ENCODE measurements at regions not wholly inside any gene's neighbourhood (a gene's known extent, or its start where the extent isn't known, plus 50 kb on each side); places are given as distances from the start of the nearest gene placed in this dataset.
A peak's percentile ranks its signal among the peaks of the same experiment; 100 is the strongest.

- no peak for DNase-seq (ENCODE audit: low spot score)
Observed at GRCh38 chr17:33640629-33641028, 347.5 kb upstream of the ASIC2 start.

DNA sequence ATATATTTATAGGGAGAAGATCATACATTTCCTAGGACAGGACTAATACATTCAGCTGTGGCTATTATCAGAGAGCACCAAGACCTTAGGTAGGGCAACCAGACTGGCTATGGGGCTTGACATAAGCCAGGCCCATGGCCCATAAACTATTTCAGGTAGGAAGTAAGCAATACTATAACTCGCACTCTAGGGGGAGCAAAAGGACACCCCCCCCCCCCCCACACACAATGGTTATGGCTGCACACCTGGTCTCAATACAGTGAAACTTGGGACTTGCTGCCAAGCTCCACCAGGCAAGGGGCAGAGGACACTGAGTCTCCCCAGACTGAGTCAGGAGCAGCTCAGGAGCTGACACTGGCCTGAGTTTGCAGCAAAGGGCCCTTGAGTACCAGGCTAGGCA, 348.9 kb upstream of the ASIC2 start:
- DNase-seq (ENCODE audit: low spot score) = no peak

DNA sequence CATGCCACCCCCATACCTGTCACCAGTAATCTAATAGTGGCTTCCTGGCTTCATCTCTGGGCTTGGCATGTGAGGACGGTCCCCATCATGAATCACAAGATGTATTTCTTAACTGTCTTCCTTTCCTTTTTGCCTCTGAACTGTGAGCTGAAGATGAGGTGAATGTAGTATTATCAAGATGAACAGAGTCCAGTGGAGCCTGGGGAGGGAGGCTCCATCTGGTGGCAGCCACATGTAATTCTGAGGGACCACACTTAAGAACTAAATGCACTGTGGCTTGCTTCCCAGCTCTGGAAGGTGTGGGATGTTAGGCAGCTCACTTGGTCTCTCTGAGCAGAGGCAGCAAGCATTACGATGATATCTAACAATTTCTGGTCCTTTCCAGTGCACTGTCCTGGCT, 354.9 kb upstream of the ASIC2 start:
- peak; percentile 22 for DNase-seq (ENCODE audit: low spot score)

DNA sequence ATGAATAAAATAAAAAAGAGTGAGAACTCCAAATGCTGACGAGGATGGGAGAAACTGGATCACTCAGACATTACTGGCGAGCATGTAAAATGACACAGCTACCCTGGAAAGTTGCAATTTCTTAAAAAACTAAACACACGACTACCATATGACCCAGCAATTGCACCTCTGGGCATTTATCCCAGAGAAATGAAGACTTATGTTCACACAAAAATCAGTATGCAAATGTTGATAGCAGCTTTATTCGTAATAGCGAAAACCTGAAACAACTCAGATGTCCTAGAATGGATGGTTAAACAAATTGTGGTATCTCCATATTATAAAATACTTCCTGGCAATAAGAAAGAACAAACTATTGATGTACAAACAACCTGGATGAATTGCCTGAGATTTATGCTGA, 357.2 kb upstream of the ASIC2 start:
- DNase-seq (ENCODE audit: low spot score) = no peak

- no peak for DNase-seq (ENCODE audit: low spot score)
Observed at GRCh38 chr17:33651686-33652085, 358.6 kb upstream of the ASIC2 start.

GRCh38 chr17:33652731-33653398, 359.8 kb upstream of the ASIC2 start:
- DNase-seq (ENCODE audit: low spot score) = no peak

DNA sequence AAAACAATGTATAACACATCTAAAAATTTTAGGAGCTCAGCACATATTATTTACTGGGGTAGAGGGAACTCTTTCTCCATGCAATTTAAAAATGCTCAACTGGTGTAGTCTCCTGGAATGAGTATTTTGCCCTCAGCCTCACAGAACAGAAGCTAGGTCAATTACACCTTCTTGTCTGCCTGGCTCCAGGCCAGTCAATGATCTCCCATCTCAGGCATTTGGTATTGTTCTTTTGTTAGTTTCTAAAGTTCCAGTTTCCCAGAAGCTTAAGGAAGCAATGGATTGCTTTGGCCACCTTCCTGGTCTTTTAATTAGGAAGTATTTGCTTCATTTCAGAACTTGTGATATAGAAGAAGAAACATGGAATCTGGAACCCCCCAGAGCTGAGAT, 360.3 kb upstream of the ASIC2 start:
- DNase-seq (ENCODE audit: low spot score) = peak; percentile 69

- DNase-seq (ENCODE audit: low spot score) = no peak
Observed at GRCh38 chr17:33657181-33657580, 364.1 kb upstream of the ASIC2 start.

DNA sequence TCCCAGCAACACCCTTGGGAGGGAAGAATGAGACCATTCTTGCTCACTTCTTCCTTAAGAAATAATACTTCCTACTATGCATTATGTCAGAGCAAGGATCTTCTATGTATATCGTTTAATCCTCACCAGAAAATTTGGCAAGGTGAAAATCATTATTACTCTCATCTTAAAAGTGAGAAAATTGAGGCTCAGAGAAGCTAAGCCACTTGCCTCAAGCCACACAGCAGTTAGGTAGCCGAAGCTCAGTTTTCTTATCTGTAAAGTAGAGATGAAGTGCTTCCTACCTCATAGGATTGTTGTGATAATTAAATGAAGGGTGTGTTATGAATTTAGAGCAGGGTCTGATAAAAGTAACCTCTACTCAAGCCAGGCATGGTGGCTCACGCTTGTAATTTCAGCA, 368.9 kb upstream of the ASIC2 start:
- DNase-seq (ENCODE audit: low spot score) = no peak

- no peak for DNase-seq (ENCODE audit: low spot score)
Observed at GRCh38 chr17:33664116-33664840, 371.2 kb upstream of the ASIC2 start.

GRCh38 chr17:33667052-33667509, 374.0 kb upstream of the ASIC2 start:
- no peak for DNase-seq (ENCODE audit: low spot score)

DNA sequence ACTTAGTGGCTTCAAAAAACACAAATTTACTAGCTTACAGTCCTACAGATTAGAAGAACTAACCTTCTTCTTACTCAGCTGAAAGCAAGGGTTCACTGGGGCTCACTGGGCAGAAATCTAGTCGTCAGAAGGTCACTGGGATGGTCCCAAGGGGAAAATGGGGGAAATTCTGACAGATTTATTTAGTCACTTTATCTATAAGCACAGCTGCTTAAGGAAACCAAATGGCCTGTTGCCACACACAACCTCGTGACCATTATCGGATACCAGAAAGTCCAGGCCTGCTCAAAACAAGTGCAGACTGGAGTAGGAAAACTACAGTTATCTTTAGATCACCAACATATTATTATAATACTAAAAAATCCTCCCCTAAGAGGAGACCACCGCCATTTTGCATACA, 374.6 kb upstream of the ASIC2 start:
- no peak for DNase-seq (ENCODE audit: low spot score)

DNA sequence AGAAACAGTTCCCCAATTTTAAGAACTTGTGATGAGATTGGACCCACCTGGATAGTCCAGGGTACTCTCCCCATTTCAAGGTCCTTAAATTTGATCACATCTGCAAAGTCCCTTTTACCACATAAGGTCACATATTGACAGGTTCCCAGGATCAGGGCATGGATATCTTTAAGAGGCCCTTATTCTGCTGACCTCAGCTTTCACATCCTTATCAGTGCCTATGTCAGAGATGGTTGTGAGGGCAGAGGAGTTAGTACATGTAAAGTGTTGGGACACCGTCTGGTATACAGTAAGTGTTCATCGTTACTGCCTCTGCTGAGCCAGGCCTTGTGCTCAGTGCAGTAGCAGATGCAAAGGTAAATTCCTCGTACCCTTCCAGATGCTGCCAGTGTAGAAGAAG, 375.4 kb upstream of the ASIC2 start:
- DNase-seq (ENCODE audit: low spot score) = no peak

DNA sequence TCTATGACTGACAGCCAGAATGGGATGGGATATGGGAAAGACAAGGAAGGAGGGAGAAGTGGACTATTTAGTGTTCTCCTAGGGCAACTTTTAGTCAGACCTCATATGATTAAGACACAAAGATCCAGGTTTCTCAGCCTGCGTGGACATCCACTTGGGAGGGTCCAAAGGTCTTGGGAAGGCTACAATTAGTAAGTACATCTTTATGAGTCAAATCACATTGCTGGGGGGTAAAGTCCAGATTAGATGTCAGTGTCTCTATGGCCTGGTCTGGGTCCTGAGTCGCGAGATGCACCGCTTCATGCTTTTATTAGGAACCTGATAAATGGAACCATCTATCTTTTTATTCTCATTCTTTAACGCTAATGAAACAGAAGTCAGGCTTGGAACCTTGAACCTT, 378.4 kb upstream of the ASIC2 start:
- no peak for DNase-seq (ENCODE audit: low spot score)

GRCh38 chr17:33674685-33675084, 381.6 kb upstream of the ASIC2 start:
- peak; percentile 67 for DNase-seq (ENCODE audit: low spot score)

GRCh38 chr17:33676444-33676843, 383.3 kb upstream of the ASIC2 start:
- DNase-seq (ENCODE audit: low spot score) = no peak

DNA sequence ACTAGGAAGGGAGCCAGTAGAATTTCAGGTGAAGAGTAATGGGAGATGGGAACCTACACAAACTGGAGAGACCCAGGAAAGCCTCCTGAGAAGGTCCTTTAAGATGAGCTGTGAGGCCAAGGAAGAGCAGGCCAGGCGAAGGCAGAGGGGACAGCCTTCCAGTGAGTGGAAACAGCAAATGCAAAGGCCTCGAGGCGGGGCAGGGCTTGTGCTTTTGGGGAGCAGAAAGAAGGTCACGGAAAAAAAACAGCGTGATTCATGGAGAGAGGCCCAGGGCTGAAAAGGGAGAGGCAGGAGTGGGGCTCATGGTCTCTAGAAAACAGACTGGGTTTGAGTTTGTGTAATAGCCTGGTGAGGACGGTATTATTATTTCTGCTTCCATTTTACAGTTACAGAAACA, 386.5 kb upstream of the ASIC2 start:
- DNase-seq (ENCODE audit: low spot score) = no peak

GRCh38 chr17:33680472-33680871, 387.4 kb upstream of the ASIC2 start:
- DNase-seq (ENCODE audit: low spot score) = no peak

DNA sequence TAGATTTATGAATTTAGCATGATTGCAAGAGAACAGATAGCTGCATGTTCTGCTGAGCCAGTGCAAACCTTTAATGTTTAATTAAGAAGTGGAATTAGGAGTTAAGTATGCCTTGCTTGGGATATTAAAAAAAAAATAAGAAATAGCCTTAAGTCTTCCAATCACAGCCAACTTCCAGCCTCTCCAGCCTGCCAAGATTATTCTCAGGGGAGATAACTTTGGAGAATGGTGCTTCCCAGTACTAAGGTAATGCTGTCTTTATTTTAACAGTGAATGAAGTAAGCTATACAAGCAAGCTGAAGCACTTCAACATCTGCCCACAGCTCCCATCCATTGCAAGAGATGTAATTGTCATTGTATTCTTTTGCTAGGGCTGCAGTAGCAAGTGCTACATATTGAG, 389.5 kb upstream of the ASIC2 start:
- DNase-seq (ENCODE audit: low spot score) = no peak

- DNase-seq (ENCODE audit: low spot score) = no peak
Observed at GRCh38 chr17:33684735-33685134, 391.6 kb upstream of the ASIC2 start.

DNA sequence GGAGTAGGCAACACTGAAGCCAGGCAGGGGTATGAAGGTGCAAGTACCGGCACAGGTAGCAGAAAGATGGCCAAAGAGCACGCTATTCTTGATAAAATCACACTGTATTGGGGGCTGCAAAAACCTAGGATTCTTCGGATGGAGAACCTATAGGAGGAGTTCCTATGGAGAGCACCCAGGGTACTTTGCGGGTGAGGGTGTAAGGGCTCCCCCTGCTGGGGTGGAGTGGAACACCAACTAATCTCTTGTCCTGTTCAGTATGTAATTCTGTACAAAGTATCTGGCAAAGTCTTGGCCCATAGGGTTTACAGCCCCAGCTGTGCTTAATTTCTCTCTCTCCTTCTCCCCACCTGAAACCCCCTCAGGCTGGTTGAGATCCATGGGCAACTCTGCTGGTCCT, 393.1 kb upstream of the ASIC2 start:
- DNase-seq (ENCODE audit: low spot score) = no peak

- DNase-seq (ENCODE audit: low spot score) = no peak
Observed at GRCh38 chr17:33687831-33688230, 394.7 kb upstream of the ASIC2 start.

- no peak for DNase-seq (ENCODE audit: low spot score)
Observed at GRCh38 chr17:33688771-33689170, 395.7 kb upstream of the ASIC2 start.

GRCh38 chr17:33689725-33690124, 396.6 kb upstream of the ASIC2 start:
- DNase-seq (ENCODE audit: low spot score) = no peak

All from mucosa of gallbladder (tissue), 1 donor.